ENCODE measurements at regions not wholly inside any gene's neighbourhood (a gene's known extent, or its start where the extent isn't known, plus 50 kb on each side); places are given as distances from the start of the nearest gene placed in this dataset.
A peak's percentile ranks its signal among the peaks of the same experiment; 100 is the strongest.
"Not testable (repeated sequence)": the region's sequence is repeated elsewhere in the genome, so short reads cannot be mapped to it uniquely, and the experiment has no call there.

DNA sequence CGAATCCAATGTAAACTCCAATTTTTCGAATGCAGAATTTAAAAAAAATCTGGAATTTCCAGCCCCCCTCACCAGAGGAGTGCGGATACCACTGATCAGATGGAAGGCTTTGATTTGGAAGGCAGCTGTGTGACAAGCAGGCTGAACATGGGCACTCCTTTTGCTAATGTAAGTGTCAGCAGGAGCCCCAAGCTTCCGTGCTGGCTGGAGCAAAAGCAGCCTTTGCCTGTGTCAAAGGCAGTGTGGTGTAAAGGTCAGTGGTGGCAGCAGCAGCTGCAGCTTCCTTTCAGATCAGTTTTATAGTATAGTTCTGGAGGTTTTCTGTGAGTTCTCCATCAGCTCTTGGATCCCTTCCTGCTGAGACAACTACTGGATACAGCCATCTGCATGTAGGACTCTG is 259.9 kb downstream of the CTH start:
- DNase-seq (ENCODE audit: low read depth, low spot score): no peak

DNA sequence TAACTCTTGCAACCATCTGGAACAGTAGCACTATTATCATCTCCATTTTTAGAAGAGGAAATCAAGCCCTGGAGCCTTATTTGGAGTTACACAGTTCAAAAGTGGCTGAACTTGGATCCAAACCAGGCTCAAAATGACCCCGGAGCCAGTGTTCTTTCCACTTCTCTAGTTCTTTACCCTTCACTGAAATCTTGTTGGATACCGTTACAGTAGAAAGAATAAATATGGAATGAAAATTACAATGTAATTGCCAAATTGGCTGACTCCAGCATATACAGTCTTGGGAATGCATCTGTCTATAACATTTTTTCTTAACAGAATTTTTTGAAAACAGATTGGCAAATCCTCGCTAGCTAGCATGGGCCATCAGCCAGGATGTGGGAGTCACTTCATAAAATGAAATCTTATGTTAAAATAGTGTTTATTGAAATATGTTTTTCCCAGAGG is 261.4 kb downstream of the CTH start:
- no peak for DNase-seq (ENCODE audit: low read depth, low spot score)

DNA sequence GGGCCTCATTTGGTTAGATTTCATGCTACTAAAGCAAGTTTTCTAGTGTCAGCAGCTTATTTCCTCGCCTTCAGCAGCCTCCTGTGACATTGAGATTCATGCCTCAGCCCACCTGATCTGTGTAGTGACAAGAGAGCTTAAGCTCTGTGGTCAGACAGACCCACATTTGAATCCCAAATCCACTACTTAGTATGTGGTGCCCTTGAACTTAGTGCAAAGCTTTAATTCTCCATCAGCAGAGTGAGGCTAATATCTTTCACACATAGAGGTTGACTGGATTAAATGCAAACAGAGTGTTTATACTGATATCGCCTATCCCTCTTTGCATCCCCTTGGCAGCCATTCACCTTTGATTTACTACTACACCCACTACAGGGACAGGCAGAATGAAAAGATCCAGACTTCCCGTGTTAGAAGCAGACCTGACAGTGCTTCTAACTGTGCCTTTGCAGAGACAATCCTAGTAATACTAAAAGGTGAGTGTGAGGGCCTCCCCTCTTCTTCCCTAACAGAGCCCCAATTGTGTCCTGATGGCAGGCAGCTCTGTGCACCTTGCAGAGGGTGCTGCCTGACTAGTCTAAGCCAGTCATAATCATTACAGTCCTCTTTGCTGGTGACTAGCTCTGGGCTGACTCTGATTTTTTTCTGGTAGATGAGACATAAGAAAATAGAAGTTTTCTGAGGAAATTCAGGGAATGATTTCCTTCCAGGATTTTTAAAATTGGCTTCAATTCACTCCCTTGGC is 264.0 kb downstream of the CTH start:
- DNase-seq (ENCODE audit: low read depth, low spot score): no peak

DNA sequence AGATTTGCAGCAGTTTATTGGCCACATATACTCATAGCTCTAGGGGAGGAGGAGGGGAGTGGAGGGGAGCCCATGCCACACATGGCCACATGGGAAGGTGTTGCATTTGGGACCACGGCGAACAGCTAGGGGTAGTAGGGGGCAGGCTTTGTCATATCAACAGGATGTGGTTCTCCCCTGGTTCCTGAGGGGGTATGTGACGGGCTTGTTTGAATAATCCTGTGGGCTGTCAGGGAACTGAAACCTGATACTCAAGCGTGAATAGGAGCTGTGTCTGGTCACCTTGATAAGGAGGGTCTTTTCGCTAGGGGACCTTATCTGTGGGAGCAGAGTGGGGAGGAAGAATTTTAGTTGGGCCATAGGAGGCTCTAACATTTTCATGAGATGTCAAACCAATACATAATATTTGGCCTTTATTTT is 264.7 kb downstream of the CTH start:
- peak; percentile 33 for DNase-seq (ENCODE audit: low read depth, low spot score)

DNA sequence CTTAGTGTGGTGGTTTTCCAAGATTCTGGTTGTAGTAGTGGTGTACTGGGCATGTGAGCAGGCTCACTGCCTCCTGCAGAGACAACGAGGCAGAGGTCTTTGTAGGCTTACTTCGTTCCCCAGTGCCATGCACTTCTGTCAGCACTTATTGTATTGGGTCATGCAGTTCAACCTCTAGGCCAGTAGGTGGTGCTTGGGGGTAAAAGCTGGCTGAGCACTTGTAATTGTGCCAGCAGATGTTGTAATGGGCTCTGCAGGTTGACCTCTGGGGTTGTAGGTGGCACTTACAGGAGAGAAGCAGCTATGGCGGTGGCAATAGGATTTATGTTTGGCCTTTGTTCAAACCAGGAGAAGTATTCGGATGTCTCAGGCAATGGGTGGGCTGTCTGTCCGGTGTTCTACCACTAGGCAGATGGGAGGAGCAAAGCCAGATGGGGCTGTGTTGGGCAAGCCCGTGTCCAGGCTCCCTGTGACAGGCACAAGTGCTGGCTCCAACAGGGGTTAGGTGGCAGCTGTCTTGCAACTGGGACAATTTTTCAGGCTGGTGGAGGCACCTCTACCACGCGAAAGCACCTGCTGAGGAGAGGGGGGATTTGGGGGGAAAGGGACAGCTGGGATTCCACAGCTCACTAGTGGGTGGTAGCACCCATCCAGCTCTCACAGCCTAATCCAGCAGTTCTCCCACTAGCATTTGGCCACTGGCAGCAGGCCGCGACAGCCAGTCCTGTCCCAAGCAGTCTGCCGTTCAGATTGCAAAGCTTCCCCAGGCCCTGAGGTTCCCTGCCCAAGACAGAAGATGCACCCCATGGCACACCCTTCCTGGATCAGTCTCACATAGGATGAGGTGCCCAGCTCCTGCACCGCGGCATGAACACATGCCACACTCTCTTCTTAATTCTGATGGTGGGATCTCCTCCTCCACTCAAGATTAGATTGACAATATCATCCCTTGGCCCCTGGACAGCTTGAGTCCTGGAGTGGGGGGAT is 274.5 kb downstream of the CTH start:
- peak; percentile 59 for DNase-seq (ENCODE audit: low read depth, low spot score)

DNA sequence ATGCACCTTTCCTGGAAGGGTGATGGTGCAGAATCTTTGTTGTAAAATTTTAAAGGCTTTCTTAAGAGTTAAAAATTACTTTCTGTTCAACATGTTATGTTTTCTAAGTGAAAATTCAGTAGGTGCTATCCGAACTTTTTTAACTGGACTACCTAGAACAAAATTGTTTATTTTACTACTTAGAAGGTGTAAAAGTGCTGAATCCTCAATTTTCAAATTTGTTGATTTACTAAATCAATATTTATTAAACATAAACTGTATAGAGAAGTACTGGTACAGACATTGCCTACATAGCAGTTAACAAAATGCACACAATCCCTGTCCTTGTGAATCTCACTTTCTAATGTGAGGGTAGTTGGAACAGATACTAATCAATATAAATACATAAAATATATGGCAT is 277.5 kb downstream of the CTH start:
- DNase-seq (ENCODE audit: low read depth, low spot score): no peak

DNA sequence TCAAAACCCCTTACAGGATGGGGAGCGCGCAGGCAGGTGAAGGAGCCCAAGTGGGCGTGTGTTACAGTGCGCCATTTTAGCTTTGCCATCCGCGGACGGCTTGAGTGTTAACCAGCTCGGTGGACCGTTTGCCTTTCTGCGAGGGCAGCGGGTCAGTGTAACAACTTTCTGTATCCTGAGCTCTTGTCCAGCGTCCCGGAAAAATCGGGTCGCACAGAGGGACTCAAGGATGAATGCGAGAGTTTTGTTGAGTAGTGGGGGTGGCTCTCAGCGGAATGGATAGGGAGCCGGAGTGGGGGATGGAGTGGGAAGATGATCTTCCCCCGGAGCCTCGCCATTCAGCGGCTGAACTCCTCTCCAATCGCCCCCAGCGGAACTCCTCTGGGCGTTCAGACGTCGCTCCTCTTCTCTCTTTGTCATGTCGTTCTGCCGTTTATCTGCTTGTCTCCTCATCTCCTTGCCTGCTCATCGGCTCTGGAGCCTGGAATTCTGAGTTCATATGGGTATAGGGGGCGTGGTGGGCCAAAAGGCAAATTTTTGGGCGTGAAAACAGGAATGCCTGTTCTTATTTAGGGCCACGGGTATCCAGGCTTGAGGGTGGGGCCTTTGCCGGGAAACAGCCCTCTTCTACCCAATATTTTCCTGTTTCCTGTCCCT is 295.4 kb downstream of the CTH start:
- no peak for DNase-seq (ENCODE audit: low read depth, low spot score)

DNA sequence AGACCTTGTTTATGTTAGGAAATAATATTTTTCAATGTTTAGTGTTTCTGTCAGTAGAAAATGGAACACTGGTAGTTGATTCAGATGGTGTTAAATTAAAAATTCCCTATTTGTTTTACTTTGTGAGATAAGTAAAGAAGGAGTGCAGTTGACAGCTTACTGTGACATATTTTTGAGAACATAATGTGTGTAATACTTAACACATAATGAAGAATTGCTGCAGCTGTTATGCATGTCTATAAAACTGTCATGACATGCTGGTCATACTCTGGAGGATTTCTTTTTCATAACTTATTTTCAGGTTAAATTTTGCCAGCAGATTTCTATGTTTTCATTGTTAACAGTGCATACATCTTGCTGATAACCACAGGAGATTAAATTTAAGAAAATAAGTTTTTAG is 296.1 kb downstream of the CTH start:
- DNase-seq (ENCODE audit: low read depth, low spot score): no peak

DNA sequence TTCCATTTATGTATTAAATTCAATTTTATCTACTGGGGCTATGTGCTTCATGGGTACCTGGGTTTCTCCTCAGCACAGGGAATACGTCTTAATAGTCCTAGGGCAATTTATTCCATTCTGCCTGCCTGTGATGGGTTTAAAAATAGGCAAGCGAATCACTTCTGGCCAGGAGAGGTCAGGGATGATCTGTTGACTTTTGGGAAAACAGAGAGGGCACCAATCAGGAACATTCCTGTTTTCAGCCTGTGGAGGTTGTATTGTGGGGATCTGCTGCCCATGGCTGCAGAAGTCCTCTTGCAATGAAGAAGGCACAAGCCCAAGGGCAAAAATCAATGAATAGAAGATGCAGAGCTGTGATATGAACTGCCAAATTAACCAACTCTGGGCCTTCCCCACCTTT is 303.1 kb downstream of the CTH start:
- no peak for DNase-seq (ENCODE audit: low read depth, low spot score)

DNA sequence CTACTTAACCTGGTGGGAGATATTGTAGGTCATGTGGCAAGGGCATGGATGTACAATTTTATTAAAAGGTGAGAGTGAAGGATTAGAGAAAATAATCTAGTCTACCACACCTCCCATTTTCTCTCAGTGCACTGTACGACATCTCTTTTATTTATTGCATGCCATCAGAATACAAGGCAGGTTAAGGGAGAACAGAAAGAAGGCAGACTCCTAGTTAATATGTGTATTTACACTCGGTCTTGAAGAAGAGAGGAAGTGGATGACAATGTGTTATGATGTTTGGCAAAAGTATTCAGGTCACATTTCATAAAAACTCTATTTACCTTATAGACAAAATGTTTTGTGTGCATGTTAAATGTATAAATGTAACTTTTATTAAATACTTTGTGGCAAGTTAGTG is 306.1 kb downstream of the CTH start:
- DNase-seq (ENCODE audit: low read depth, low spot score): no peak

DNA sequence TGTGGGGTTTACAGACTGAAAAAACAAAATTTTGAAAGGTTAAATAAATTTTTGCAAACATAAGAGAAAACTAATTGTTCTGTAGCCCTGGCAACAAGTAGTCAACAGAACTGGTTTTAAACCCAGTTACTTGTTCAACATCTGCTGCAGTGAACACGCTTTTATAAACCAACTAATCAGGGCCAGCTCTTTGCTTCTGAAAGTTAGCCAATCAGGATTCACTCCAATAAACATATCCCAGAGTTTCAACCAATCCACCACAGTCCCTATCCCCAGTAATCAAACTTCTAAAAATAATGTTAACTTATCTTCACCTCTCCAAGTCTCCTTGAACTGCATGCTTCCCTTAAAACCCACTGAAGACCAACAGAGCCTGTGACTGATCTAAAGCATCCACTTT is 306.6 kb downstream of the CTH start:
- no peak for DNase-seq (ENCODE audit: low read depth, low spot score)

DNA sequence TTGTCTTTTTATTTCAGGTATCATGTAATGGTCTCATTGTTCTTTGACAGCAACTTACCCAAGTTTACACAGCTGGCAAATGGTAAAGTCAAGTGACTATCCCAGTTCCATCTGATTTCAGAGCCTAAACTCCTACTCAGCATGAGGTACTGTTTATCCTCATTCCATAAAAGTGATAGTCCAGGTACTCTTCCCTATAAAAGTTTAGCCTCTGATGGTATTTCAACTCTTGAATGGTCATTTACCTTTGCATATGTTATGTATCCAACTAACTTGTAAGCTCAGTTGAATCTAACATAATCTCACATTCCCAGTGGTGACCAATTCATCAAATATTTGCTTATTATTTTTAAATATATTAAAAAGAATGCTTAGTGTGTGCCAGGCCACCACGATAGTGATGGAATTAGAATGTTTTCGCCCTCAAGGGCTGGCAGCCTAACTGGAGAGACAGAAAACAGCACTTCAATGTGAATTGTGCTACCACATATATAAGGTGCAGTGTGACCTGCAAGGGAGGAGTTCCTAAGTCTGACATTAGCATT is 307.1 kb downstream of the CTH start:
- no peak for DNase-seq (ENCODE audit: low read depth, low spot score)

DNA sequence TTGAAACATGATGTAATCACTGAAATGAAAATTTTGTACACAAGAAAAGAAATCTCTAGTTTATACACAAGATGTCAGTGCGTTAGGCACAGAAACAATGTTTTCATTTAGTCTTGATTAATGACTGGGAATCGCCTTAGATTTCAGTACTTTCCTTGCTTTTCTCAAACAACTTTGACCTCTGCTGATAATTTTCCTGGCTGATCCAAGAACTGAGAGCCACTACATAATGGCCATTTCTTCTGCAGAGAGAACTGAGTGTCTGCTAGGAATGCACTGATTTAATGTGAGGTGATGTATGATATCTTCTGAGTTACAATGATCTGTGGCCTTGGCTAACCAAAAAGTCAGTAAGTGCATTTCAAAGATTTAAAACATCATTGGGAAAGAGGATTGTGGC is 308.1 kb downstream of the CTH start:
- no peak for DNase-seq (ENCODE audit: low read depth, low spot score)

DNA sequence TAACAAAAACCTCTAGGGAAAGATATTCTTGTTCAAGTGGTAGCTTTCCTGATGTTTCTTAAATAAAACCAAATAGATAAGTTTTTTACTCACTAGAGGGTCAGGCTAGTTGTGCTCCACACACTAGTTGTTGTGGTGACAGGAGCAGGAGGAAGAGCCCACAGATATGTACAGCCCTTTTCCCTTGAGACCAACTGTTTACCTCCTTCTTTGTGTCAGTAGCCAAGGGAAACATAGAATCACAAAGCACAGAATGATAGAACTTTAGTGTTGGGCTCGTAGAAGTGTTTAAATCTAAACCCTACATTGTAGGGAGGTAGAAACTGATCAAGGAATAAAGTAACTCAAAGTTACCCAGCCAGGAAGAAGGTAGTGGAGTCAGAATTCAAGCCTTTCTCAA is 309.0 kb downstream of the CTH start:
- DNase-seq (ENCODE audit: low read depth, low spot score): no peak

DNA sequence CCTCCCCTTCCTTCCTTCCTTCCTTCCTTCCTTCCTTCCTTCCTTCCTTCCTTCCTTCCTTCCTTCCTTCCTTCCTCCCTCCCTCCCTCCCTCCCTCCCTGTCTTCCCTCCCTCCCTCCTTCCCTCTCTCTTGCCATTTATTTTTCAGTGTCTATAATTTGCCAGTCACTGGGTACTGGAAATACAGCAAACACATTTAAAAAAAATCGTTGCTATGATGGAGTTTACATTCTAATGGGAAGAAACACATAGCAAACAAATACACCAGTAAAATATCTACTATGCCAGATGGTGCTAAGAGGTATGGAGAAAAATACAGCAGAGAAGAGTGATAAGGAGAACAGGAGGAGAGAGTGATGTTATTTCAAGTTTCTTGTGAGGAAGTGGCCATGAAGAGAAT is 309.5 kb downstream of the CTH start:
- no peak for DNase-seq (ENCODE audit: low read depth, low spot score)

DNA sequence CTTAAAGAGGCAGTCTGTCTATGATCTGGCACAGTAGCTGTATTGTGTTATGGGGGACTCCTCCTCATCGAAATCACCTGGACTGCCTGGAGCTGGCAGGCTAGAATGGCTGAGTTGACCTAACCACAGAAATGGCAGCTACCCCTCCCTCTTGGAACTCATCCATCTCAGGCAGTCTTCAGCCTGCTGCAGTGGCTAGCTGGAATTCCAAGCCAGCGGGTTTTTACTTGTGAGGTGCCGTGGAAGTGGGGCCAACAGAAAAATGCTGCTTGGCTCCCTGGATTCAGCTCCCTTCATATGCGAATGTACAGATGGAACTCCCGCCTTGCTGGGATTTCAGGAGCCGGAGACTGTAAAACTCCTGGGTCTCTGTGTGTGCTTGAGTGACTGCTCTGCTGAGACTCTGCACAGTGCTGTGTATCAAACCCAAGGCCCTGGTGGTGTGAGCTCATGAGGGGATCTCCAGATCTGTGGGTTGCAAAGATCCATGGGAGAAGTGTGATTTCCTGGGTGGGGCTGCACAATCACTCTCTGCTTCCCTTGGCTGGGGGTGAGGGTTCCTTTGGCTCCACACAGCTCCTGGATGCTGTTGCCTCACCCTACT is 316.9 kb downstream of the CTH start:
- no peak for DNase-seq (ENCODE audit: low read depth, low spot score)

DNA sequence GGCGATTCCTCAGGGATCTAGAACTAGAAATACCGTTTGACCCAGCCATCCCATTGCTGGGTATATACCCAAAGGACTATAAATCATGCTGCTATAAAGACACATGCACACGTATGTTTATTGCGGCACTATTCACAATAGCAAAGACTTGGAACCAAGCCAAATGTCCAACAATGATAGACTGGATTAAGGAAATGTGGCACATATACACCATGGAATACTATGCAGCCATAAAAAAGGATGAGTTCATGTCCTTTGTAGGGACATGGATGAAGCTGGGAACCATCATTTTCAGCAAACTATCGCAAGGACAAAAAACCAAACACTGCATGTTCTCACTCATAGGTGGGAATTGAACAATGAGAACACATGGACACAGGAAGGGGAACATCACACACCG is 311.1 kb downstream of the PTGER3 start:
- not testable (repeated sequence) for DNase-seq (ENCODE audit: low read depth, low spot score)

DNA sequence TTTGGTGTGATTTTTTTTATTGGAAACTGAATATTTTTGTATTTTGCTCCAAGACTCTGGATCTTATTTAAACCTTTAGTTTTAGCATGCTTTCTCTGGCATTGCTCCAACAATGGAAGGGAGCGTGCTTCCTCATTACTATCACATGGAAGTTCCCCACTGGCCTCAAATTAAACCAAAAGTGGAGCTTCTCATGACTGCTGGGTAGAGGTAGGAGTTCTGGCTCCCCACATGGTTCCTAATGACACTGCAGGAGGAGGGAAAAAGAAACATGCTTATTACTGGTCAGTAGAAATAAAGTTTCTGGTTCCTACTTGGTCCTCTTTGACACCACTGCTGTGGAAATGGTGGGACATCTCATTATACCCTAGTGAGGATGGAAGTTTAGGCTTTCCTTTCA is 310.5 kb downstream of the PTGER3 start:
- no peak for DNase-seq (ENCODE audit: low read depth, low spot score)

DNA sequence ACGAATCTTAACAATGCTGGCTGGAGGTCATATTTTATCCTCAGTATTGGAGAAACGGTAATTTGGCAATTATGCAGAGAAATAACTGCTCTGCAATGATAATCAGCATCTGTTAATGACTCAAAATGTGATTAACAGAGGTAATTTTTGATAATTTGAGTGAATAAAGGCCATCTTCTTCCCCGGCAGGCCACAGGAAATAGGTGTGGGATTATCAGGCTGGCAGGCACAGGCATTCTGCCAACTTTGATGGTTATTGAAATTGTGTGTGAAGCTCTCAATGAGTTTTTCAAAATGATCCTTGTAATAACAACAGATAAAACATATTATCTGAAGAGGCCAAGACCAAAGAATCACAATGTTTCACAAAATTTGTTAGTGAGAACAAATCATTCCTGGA is 309.0 kb downstream of the PTGER3 start:
- no peak for DNase-seq (ENCODE audit: low read depth, low spot score)

DNA sequence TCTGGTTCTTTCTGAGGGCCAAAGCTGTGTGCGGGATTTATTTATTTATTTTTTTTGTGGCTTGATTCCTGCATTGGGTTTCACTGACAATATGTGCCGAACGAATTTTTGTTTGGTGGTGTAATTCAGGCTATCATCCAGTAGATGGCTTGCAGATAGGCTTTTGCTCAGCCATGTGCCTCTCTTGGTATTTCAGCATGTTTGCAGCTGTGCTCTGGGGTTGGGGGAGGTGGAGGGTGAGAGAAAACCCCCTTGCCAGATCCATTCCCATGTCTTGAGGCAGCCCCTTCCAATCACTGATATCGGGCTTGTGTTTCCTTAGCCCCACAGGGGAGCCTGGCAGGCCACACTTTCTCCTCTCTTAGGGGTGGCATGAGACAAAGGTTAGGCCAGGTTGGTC is 302.4 kb downstream of the PTGER3 start:
- peak; percentile 23 for DNase-seq (ENCODE audit: low read depth, low spot score)

DNA sequence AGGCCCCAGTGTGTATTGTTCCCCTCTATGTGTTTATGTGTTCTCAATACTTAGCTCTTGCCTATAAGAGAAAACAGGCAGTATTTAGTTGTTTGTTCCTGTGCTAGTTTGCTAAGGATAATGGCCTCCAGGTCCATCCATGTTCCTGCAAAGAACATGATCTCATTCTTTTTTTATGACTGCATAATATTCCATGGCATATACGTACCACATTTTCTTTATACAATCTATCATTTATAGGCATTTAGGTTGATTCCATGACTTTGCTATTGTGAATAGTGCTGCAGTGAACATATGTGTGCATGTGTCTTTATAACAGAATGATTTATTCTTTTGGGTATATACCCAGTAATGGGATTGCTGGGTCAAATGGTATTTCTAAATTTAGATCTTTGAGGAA is 301.6 kb downstream of the PTGER3 start:
- not testable (repeated sequence) for DNase-seq (ENCODE audit: low read depth, low spot score)

DNA sequence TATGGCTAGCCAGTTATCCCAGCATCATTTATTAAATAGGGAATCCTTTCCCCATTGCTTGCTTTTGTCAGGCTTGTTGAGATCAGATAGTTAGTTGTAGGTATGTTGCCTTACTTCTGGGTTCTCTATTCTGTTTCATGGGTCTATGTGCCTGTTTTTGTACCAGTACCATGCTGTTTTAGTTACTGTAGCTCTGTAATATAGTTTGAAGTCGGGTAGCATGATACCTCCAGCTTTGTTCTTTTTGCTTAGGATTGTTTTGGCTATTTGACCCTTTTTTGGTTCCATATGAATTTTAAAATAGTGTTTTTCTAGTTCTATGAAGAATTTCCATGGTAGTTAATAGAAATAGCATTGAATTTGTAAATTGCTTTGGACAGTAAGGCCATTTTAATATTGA is 300.5 kb downstream of the PTGER3 start:
- DNase-seq (ENCODE audit: low read depth, low spot score): not testable (repeated sequence)

Measured in iPS DF 19.7 (cell line).